Spleen (tissue), 7 donors: ENCODE measurements at regions not wholly inside any gene's neighbourhood (a gene's known extent, or its start where the extent isn't known, plus 50 kb on each side); places are given as distances from the start of the nearest gene placed in this dataset.

Experiments
- CTCF ChIP-seq, 11 experiments: fragments of 200-600 bp in 7 of 11; fragments of 450-650 bp in 4 of 11; sonication (generic) in 4 of 11; IDR thresholded peaks in 8 of 11; conservative IDR thresholded peaks in 3 of 11; 1 replicate in 7 of 11; 2 replicates in 4 of 11; pipeline versions ENCODE4 v1.4.0 to v1.8.0; 2016 to 2021; ENCODE audit warnings: antibody characterized with exemption in 11 of 11, inconsistent platforms in 4 of 11, mild to moderate bottlenecking in 1 of 11
- POLR2A ChIP-seq, 3 donors: fragments of 450-650 bp; IDR thresholded peaks; one replicate each; pipeline ENCODE4 v1.5.1; 2017; ENCODE audit warnings: antibody characterized with exemption in 3 of 3, mild to moderate bottlenecking in 1 of 3
- donor health status: DM: no; HTN: no; CAD: no; lungs with moderate emphysema.
- donor health status: DM: no; HTN: no; CAD: no.
- donor health status: DM: no; HTN: no; CAD: no.

DNA sequence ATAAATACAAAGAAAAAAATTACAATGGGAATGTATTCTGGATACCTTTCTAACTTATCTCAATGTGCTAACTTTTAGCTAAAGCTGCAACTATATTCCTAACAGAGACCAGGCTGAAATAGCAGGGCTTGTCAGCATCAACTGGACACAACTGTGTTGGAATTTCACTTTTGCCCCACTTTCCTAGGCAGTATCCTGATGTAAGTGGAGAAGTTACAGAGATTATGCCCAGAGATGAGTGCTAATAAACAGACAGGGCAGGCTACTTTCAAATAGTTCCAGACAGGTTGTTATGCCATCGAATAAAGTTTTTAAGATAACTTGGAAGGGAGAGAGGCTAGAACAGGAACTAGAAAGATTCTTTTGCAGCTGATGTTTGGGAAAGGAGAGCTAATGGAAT is 201.9 kb downstream of the KCTD12 start:
- TF ChIP-seq POLR2A (IDR thresholded peaks at IDR 0.05) (no peak), CTCF (IDR thresholded peaks at IDR 0.05 in 8 of 11, conservative IDR thresholded peaks at IDR 0.05 in 3 of 11) (no peak)
